K562 (cell line): ENCODE measurements at regions not wholly inside any gene's neighbourhood (a gene's known extent, or its start where the extent isn't known, plus 50 kb on each side); places are given as distances from the start of the nearest gene placed in this dataset.

ENCODE experiments used
- ATAC-seq: fragments of 200-7000 bp; cut with Tn5 transposase; 3 replicates; pipeline ENCODE4 v1.9.1; 2020; ENCODE audit warnings: moderate library complexity
- BruUV-seq: library from RNA; stranded (reverse); fragments of 400-500 nt; replicated peaks from 2 replicates; lab custom pipeline; 2021; lab: Mats Ljungman, UMichigan
- CTCF ChIA-PET: fragments of 300-600 bp; formaldehyde crosslinking; extraction: SDS; loops from one replicate; lab custom pipeline; 2021; ENCODE audit warnings: low intra/inter-chr PET ratio; lab: Yijun Ruan, JAX
- POLR2A ChIA-PET: fragments of 300-600, 350-650 bp; sonication (Branson Sonifier 250); formaldehyde crosslinking; extraction: SDS; loops from one replicate; lab custom pipeline; 2021; ENCODE audit warnings: antibody characterized with exemption, inconsistent platforms; lab: Yijun Ruan, JAX
- DNase-seq, 4 experiments: peaks; one replicate each; pipeline versions ENCODE4 v3.0.0 to v3.0.0-alpha.2; 2011 to 2018; ENCODE audit warnings: low spot score in 3 of 4, mixed read lengths in 3 of 4; ENCODE audit errors: extremely low read depth in 1 of 4
- FAIRE-seq: peaks from 2 replicates; lab custom pipeline; 2011; peaks lifted over from hg19 to GRCh38; lab: Jason Lieb, UNC
- H2AFZ ChIP-seq: 2 replicates; pipeline ENCODE4 v1.6.0; 2011; ENCODE audit warnings: low read depth, low read length, control low read depth, inconsistent platforms
- H3K27ac ChIP-seq: fragments of 200-600 bp; 3 replicates; pipeline ENCODE4 v1.8.0; 2011; ENCODE audit warnings: low read depth, mild to moderate bottlenecking, control low read depth, inconsistent platforms, low read length, moderate library complexity, mixed read lengths; ENCODE audit errors: extremely low read depth
- H3K27me3 ChIP-seq, 2 experiments: fragments of 300-600 bp in 1 of 2; 2 replicates in 1 of 2; 3 replicates in 1 of 2; pipeline versions ENCODE4 v1.6.0 to v1.8.0; 2011; ENCODE audit warnings: inconsistent platforms in 2 of 2, low read length in 2 of 2, mild to moderate bottlenecking in 1 of 2, mixed read lengths in 1 of 2, moderate library complexity in 1 of 2; ENCODE audit not compliant: control insufficient read depth in 2 of 2, insufficient read depth in 2 of 2
- H3K36me3 ChIP-seq: fragments of 300-600 bp; 3 replicates; pipeline ENCODE4 v1.8.0; 2011; ENCODE audit warnings: mild to moderate bottlenecking, low read length, inconsistent platforms; ENCODE audit not compliant: control insufficient read depth, insufficient read depth
- H3K4me1 ChIP-seq, 2 experiments: fragments of 200-600 bp in 1 of 2; replicated peaks in 1 of 2; 2 replicates in 1 of 2; 3 replicates in 1 of 2; pipeline versions ENCODE4 v1.5.1 to v1.8.0; 2011; ENCODE audit warnings: inconsistent platforms in 2 of 2, low read length in 2 of 2, mild to moderate bottlenecking in 1 of 2, mixed read lengths in 1 of 2, moderate library complexity in 1 of 2; ENCODE audit not compliant: control insufficient read depth in 2 of 2, insufficient read depth in 2 of 2
- H3K4me2 ChIP-seq: 2 replicates; pipeline ENCODE4 v1.6.1; 2011; ENCODE audit warnings: low read length, control low read depth, inconsistent platforms, mixed read lengths; ENCODE audit not compliant: insufficient read depth
- H3K4me3 ChIP-seq: fragments of 200-600 bp; sonication (generic), shearing (Covaris generic); 2 replicates; pipeline ENCODE4 v1.5.1; 2016; ENCODE audit warnings: control low read depth, inconsistent platforms
- H3K79me2 ChIP-seq: fragments of 200-600 bp; 3 replicates; pipeline ENCODE4 v1.8.0; 2011; ENCODE audit warnings: low read length, inconsistent platforms; ENCODE audit not compliant: control insufficient read depth, insufficient read depth
- H3K9ac ChIP-seq, 2 experiments: 2 replicates each; pipeline versions ENCODE4 v1.6.0 to v1.6.1; 2011; ENCODE audit warnings: low read depth in 2 of 2, low read length in 2 of 2, control low read depth in 1 of 2, inconsistent platforms in 1 of 2, mild to moderate bottlenecking in 1 of 2, mixed read lengths in 1 of 2; ENCODE audit not compliant: insufficient read depth in 1 of 2
- H3K9me1 ChIP-seq: one replicate; pipeline ENCODE4 v1.6.0; 2011; ENCODE audit warnings: inconsistent platforms, mild to moderate bottlenecking, low read length, moderate library complexity; ENCODE audit not compliant: control insufficient read depth, insufficient read depth
- H3K9me3 ChIP-seq: replicated peaks from 2 replicates; pipeline ENCODE4 v1.5.1; 2011; ENCODE audit warnings: low read depth, low read length, inconsistent platforms; ENCODE audit not compliant: control insufficient read depth, insufficient read depth
- H4K20me1 ChIP-seq: replicated peaks from 2 replicates; pipeline ENCODE4 v1.6.1; 2011; ENCODE audit warnings: low read length, inconsistent platforms, mixed read lengths; ENCODE audit not compliant: control insufficient read depth, insufficient read depth
- ATF1 ChIP-seq, 2 experiments: fragments of 450-650 bp in 1 of 2; IDR thresholded peaks; 2 replicates each; pipeline ENCODE4 v1.6.1; 2016; ENCODE audit warnings: missing compliant biosample characterization in 1 of 2, missing genetic modification characterization in 1 of 2
- FOXA3 ChIP-seq, 2 experiments: fragments of 450-650 bp in 1 of 2; sonication (generic) in 1 of 2; formaldehyde crosslinking; IDR thresholded peaks in 1 of 2; conservative IDR thresholded peaks in 1 of 2; 2 replicates each; pipeline versions ENCODE4 v1.4.0 to v1.8.0; 2020 to 2022; ENCODE audit warnings: mild to moderate bottlenecking in 2 of 2, missing genetic modification reagents in 1 of 2
- MEIS2 ChIP-seq: fragments of 450-650 bp; IDR thresholded peaks from 2 replicates; pipeline ENCODE4 v1.6.1; 2014; ENCODE audit warnings: mild to moderate bottlenecking; ENCODE audit not compliant: partially characterized antibody
- TEAD1 ChIP-seq, 2 experiments: fragments of 450-650 bp in 1 of 2; sonication (generic) in 1 of 2; formaldehyde crosslinking; IDR thresholded peaks; 2 replicates each; pipeline versions ENCODE4 v1.4.0 to v1.8.0; 2020 to 2022; ENCODE audit warnings: mild to moderate bottlenecking in 2 of 2, missing genetic modification reagents in 1 of 2
- TSC22D4 ChIP-seq: fragments of 450-650 bp; IDR thresholded peaks from 2 replicates; pipeline ENCODE4 v1.6.1; 2016; ENCODE audit warnings: missing genetic modification characterization, missing biosample characterization, control low read depth
- ZFP36 ChIP-seq: fragments of 150-350 bp; IDR thresholded peaks from 2 replicates; pipeline ENCODE4 v1.6.1; 2018; ENCODE audit warnings: low read length, low read depth; ENCODE audit not compliant: partially characterized antibody
- ZNF140 ChIP-seq: fragments of 250-450 bp; sonication (Bioruptor Pico); IDR thresholded peaks from 2 replicates; pipeline ENCODE4 v1.8.0; 2021; ENCODE audit warnings: moderate library complexity, mild to moderate bottlenecking, inconsistent platforms
- ZNF253 ChIP-seq: fragments of 250-450 bp; sonication (Bioruptor Pico); conservative IDR thresholded peaks from 2 replicates; pipeline ENCODE4 v1.6.1; 2021; ENCODE audit warnings: mild to moderate bottlenecking
- ZNF445 ChIP-seq: fragments of 250-450 bp; sonication (Bioruptor Pico); IDR thresholded peaks from 2 replicates; pipeline ENCODE4 v1.4.0; 2020; ENCODE audit warnings: low read depth, mild to moderate bottlenecking, moderate library complexity
- WGBS: fragments of 100-300 bp; shearing (Covaris generic); methylation state at CpG from one replicate; pipeline ENCODE4 v1.1.6; 2016; ENCODE audit warnings: low coverage, mixed read lengths; ENCODE audit not compliant: insufficient coverage; ENCODE audit errors: missing lambda C conversion rate; 5-methylcytosine and 5-hydroxymethylcytosine counted together
- in situ Hi-C: fragments of 300-500 bp; cut with MboI; formaldehyde crosslinking; loops from 4 replicates; pipeline ENCODE4 v1.15.0; 2018; ENCODE audit warnings: inconsistent platforms, mixed read lengths
- intact Hi-C: fragments of 100-400 bp; cut with micrococcal nuclease; formaldehyde crosslinking; loops from 2 replicates; pipeline ENCODE4 v1.14.2; 2022
- TF ChIP-seq, protein P1 (sequence below): fragments of 250-450 bp; sonication (Bioruptor Pico); IDR thresholded peaks from 2 replicates; pipeline ENCODE4 v1.5.1; 2021; ENCODE audit warnings: mild to moderate bottlenecking

DNA sequence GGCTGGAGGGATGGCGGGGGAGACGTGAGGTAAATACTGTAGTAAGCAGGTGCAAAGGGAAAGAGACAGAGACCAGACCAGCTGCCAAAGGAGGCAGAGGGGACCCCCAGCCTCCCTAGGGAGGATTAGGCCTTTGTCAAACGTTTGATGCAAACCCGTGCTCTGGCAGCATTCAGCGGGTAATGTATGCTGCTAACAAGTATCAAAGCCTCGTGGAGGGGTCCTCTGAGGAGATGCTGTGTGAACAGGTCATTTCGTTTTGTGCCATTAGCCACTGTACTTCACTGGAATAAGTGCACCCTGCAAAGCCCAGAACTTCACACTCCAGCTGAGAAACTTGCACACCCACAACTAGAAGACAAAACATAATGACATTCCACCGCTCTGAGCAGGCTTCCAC, 644.5 kb downstream of the NPHP4 start (continued):
- TF ChIP-seq ZNF140, result no peak

DNA sequence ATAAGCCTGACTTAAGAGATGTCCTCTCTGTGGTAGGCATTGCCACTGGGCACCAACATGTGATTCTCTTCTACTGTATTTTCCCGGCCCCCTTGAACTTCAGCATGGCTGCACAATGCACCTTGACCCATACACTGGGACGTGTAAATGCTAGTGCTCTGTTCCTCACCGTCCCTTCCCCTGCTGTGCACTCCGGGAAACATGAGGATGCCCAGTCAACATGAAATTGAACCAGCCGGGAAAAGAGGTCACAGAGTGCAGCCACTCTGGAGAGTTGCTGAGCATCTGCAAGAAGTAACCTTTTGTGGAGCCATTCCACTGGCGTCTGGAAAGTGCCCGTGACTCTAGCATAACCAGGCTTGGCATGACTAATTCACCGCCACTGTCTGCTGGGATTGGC, 646.7 kb downstream of the NPHP4 start:
- no peaks in the 10 kb centered on the region for H4K20me1 ChIP-seq
- TF ChIP-seq FOXA3 (CRISPR knock-in tag; conservative IDR thresholded peaks at IDR 0.05 in 1 of 2, IDR thresholded peaks at IDR 0.05 in 1 of 2) (no peak), TEAD1 (CRISPR knock-in tag; IDR thresholded peaks at IDR 0.05) (no peak), ZNF253 (CRISPR knock-in tag) (no peak), TSC22D4 (tag) (no peak), ATF1 (CRISPR knock-in tag; IDR thresholded peaks at IDR 0.05) (no peak), ATF1 (tag; IDR thresholded peaks at IDR 0.05) (no peak), ZNF445 (CRISPR knock-in tag) (no peak), ZFP36 (no peak), MEIS2 (no peak)
- TF ChIP-seq, protein P1, sequence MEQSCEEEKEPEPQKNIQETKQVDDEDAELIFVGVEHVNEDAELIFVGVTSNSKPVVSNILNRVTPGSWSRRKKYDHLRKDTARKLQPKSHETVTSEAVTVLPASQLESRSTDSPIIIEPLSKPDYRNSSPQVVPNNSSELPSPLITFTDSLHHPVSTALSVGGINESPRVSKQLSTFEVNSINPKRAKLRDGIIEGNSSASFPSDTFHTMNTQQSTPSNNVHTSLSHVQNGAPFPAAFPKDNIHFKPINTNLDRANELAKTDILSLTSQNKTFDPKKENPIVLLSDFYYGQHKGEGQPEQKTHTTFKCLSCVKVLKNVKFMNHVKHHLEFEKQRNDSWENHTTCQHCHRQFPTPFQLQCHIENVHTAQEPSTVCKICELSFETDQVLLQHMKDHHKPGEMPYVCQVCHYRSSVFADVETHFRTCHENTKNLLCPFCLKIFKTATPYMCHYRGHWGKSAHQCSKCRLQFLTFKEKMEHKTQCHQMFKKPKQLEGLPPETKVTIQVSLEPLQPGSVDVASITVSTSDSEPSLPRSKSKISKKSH (CRISPR knock-in tag), result no peak
- no peak overlapping the region for H3K9ac ChIP-seq
- no TSS peak for BruUV-seq
- no peak for ATAC-seq
- H3K27ac ChIP-seq, result no peak overlapping the region
- no peak for DNase-seq
- no peak overlapping the region for H3K4me2 ChIP-seq
- ChIA-PET POLR2A (no interaction called here), CTCF (no interaction called here)
- no peaks in the 10 kb centered on the region for H3K79me2 ChIP-seq
- H3K9me3 ChIP-seq, result peaks cover 3% of the 10 kb centered on the region; the same call in 1 of the 2 replicates
- H3K36me3 ChIP-seq, result no peaks in the 10 kb centered on the region
- no peak overlapping the region for H3K4me3 ChIP-seq
- no peaks in the 10 kb centered on the region for H3K4me1 ChIP-seq
- no peaks in the 10 kb centered on the region; a peak in 1 of 5 replicates for H3K27me3 ChIP-seq
- H2AFZ ChIP-seq, result no peak overlapping the region
- intact Hi-C loops (no loop called here), in situ Hi-C loops (no loop called here)
- WGBS, result 2% methylated on average over 8 of the region's 8 CpGs
- H3K9me1 ChIP-seq, result no peaks in the 10 kb centered on the region
- FAIRE-seq, result no peak
